ENCODE measurements at regions not wholly inside any gene's neighbourhood (a gene's known extent, or its start where the extent isn't known, plus 50 kb on each side); places are given as distances from the start of the nearest gene placed in this dataset.

- H3K27ac Mint-ChIP-seq (ENCODE audit: unreplicated experiment) = no peak overlapping the region
- DNase-seq (ENCODE audit: low spot score) = no peak
- H3K4me1 Mint-ChIP-seq (ENCODE audit: low read depth) = peaks cover 3% of the 10 kb centered on the region
- H3K27me3 Mint-ChIP-seq (ENCODE audit: low read depth) = no peaks in the 10 kb centered on the region
- no peak overlapping the region for H3K4me3 Mint-ChIP-seq (ENCODE audit: unreplicated experiment)
- H3K9me3 Mint-ChIP-seq (ENCODE audit: low read depth) = peaks cover 3% of the 10 kb centered on the region
- TF ChIP-seq CTCF (IDR thresholded peaks at IDR 0.05) = no peak
- no peaks in the 10 kb centered on the region for H3K36me3 Mint-ChIP-seq (ENCODE audit: low read depth)
These were observed 267.3 kb upstream of the CDH6 start for GRCh38 chr5:30926218-30926617.

- no peak overlapping the region for H3K27ac Mint-ChIP-seq (ENCODE audit: unreplicated experiment)
- H3K4me3 Mint-ChIP-seq (ENCODE audit: unreplicated experiment) = no peak overlapping the region
- no peak for TF ChIP-seq CTCF (IDR thresholded peaks at IDR 0.05)
- no peaks in the 10 kb centered on the region for H3K27me3 Mint-ChIP-seq (ENCODE audit: low read depth)
- H3K36me3 Mint-ChIP-seq (ENCODE audit: low read depth) = no peaks in the 10 kb centered on the region
- peaks cover 3% of the 10 kb centered on the region for H3K9me3 Mint-ChIP-seq (ENCODE audit: low read depth)
- no peak for DNase-seq (ENCODE audit: low spot score)
- H3K4me1 Mint-ChIP-seq (ENCODE audit: low read depth) = peaks cover 9% of the 10 kb centered on the region
These were observed 272.1 kb upstream of the CDH6 start for GRCh38 chr5:30921388-30921787.

GRCh38 chr5:30918171-30918570, 275.3 kb upstream of the CDH6 start:
- no peak overlapping the region for H3K4me3 Mint-ChIP-seq (ENCODE audit: unreplicated experiment)
- no peaks in the 10 kb centered on the region for H3K27me3 Mint-ChIP-seq (ENCODE audit: low read depth)
- H3K27ac Mint-ChIP-seq (ENCODE audit: unreplicated experiment) = no peak overlapping the region
- peaks cover 9% of the 10 kb centered on the region for H3K4me1 Mint-ChIP-seq (ENCODE audit: low read depth)
- no peaks in the 10 kb centered on the region for H3K9me3 Mint-ChIP-seq (ENCODE audit: low read depth)
- no peak for TF ChIP-seq CTCF (IDR thresholded peaks at IDR 0.05)
- DNase-seq (ENCODE audit: low spot score) = no peak
- no peaks in the 10 kb centered on the region for H3K36me3 Mint-ChIP-seq (ENCODE audit: low read depth)

GRCh38 chr5:30908356-30908755, 285.1 kb upstream of the CDH6 start:
- Mint-ChIP-seq H3K4me3 (ENCODE audit: unreplicated experiment) (no peak overlapping the region), H3K27me3 (ENCODE audit: low read depth) (no peaks in the 10 kb centered on the region), H3K9me3 (ENCODE audit: low read depth) (no peaks in the 10 kb centered on the region), H3K4me1 (ENCODE audit: low read depth) (no peaks in the 10 kb centered on the region), H3K36me3 (ENCODE audit: low read depth) (no peaks in the 10 kb centered on the region), H3K27ac (ENCODE audit: unreplicated experiment) (no peak overlapping the region)
- DNase-seq (ENCODE audit: low spot score) = no peak
- no peak for TF ChIP-seq CTCF (IDR thresholded peaks at IDR 0.05)

GRCh38 chr5:30900367-30900766, 293.1 kb upstream of the CDH6 start:
- H3K4me3 Mint-ChIP-seq (ENCODE audit: unreplicated experiment) = no peak overlapping the region
- no peaks in the 10 kb centered on the region for H3K4me1 Mint-ChIP-seq (ENCODE audit: low read depth)
- no peaks in the 10 kb centered on the region for H3K36me3 Mint-ChIP-seq (ENCODE audit: low read depth)
- H3K27me3 Mint-ChIP-seq (ENCODE audit: low read depth) = no peaks in the 10 kb centered on the region
- DNase-seq (ENCODE audit: low spot score) = no peak
- TF ChIP-seq CTCF (IDR thresholded peaks at IDR 0.05) = no peak
- H3K27ac Mint-ChIP-seq (ENCODE audit: unreplicated experiment) = no peak overlapping the region
- H3K9me3 Mint-ChIP-seq (ENCODE audit: low read depth) = no peaks in the 10 kb centered on the region
